ENCODE measurements at regions not wholly inside any gene's neighbourhood (a gene's known extent, or its start where the extent isn't known, plus 50 kb on each side); places are given as distances from the start of the nearest gene placed in this dataset.

DNA sequence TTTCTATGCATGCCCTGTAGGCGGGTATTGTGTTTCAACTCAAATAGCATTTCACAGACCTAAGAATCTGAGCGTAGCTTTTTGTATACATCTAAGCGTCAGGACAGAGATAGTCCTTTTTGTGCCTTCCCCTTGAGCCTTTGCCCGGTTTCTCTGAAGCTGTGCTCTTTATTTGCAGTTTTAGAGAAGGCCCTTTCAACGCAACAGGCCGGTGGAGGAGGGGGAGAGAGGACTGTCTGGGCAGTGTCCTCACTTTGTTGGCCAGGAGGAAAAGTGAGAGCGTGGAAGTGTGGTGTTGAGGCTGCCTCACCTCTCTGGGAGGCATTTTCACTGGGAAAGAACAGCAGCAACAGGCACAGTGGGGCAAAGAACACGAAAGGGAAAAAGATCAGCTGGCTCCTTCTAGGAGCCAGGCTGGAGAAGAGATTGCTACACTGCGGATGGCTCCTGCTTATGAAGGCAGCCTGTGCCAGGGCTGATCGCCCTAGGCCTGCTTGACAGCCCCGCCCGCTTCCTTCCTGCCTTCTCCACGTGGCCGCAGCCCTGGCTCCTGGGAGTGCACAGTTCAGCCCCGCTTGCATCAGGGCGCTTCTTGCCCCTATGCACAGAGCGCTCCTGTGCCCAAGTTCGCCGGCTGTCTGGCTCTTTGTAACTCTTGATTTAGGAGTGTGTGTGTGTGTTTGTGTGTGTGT lies 195.6 kb upstream of the POU3F3 start:
- DNase-seq, result no peak

DNA sequence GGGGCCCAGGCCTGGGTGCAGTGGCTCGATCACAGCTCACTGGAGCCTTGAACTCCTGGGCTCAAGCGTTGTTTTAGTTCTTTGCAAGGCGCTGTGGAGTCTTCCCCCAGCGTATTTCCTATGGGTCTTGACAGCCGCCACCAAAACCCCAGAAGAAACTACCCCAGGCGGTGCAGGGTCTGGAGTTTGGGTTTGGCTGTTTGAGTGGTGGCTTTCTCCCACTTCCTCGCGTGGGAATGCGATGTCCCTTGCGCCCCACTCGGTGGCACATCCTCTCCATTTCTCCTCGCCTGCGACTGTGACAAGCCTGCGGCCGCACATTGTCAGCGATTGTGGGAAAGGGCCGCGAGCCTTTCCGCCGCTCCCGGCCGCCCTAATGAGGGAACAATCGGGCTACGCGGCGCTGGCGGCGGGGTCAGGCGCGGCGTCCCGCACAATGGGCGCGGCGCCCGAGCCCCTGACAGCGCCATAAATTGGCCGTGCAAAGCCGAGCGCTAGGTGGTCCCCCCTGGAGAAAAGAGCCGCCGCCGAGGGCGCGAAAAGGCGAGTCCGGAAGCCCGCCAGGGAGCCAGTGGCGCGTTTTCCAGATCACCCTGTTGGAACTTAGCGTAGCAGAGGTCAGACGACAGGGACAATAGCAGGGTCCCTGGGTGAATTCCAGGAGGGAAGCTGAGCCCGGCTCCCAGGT lies 194.9 kb upstream of the POU3F3 start:
- no peak for DNase-seq

DNA sequence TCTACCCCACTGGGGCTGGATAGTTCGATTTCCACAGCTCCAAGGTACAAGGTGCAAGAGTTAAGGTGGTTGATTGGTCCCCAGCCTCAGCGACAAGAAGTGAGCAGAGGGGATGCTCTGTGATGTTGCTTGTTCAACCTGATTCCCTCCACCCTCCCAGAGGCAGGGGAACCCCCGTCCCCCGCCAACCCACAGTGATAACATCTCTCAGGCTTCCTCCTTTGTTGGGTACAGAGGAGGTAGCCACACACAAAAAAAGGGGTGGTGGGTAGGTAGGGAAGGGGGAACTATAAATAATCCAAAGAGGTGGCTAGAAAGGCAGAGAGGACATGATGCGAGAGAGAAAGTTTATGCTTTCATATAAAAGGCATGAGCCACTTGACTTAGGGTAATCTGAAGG lies 192.9 kb upstream of the POU3F3 start:
- no peak for DNase-seq

GRCh38 chr2:104664672-104665071 lies 189.2 kb upstream of the POU3F3 start:
- no peak for DNase-seq

DNA sequence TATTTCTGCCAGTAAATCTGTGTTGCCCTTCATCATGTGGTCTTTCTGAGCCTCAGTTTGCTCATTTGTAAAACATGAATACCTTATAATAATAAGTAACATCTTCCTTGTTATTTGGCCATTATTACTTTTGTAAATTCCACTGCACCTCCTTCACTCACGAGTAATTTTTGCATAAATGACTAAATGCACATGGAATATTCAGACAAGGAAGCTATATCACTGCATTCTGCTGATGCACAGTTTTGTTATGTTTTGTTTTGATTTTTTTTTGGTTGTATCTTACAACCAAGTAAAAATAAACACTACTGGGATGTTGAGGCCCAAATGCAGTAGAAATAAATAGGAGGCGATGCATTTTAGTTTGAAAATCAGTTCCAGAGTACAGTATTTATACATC lies 185.3 kb upstream of the POU3F3 start:
- DNase-seq, result no peak

- DNase-seq, result no peak
Observed at GRCh38 chr2:104673225-104673624, 180.7 kb upstream of the POU3F3 start.

DNA sequence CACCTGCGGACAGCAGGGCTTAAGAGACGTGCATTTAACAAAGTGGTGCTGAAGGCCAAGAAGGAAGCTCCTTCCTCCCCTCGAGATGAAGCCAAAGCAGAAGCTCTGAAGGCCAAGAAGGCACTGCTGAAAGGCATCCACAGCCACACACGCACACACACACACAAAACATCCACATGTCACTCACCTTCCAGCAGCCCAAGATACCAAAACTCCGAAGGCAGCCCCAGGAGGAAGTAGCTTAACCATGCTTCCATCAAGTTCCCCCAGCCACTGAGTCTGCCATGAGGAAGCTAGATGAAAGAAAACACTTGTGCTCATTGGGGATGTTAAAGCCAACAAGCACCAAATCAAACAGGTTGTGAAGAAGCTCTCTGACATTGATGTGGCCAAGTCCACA lies 175.7 kb upstream of the POU3F3 start:
- no peak for DNase-seq

- no peak for DNase-seq
Observed at GRCh38 chr2:104685591-104685990, 168.3 kb upstream of the POU3F3 start.

- no peak for DNase-seq
Observed at GRCh38 chr2:104687147-104687546, 166.8 kb upstream of the POU3F3 start.

DNA sequence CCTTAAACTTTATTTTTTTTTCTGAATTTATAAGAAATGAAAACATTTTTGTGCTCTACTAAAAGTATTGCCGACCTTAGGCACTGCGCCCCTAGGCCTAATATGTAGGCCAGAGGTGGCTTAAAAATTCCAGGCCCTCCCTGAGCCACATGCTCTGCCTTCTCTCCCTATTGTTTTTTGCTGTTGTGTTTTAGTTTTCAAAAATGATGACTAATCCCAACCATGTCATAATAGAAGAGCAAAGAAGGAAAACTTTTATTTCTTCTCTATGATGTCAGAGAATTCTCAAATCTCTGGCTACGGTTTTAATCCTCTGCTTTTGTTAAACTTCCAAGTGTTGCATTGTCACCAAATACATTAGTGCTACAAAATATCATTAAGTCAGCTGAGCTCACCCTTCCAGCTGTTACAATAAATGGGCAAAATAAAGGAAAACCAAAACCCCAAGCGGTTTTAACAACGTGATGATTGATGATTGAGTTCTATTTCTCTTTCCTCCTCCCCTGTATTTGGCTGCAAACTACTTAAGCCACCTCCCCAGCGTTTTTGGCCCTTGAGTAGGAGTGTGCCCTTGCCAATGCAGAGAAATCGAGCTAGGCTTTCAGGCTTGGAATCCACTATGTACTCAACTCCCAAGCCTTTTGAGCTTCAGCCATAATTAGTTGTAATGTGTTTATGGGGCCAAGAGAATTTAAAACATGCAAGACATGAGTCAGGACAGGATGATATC lies 163.5 kb upstream of the POU3F3 start:
- no peak for DNase-seq

- no peak for DNase-seq
Observed at GRCh38 chr2:104698276-104698675, 155.6 kb upstream of the POU3F3 start.

DNA sequence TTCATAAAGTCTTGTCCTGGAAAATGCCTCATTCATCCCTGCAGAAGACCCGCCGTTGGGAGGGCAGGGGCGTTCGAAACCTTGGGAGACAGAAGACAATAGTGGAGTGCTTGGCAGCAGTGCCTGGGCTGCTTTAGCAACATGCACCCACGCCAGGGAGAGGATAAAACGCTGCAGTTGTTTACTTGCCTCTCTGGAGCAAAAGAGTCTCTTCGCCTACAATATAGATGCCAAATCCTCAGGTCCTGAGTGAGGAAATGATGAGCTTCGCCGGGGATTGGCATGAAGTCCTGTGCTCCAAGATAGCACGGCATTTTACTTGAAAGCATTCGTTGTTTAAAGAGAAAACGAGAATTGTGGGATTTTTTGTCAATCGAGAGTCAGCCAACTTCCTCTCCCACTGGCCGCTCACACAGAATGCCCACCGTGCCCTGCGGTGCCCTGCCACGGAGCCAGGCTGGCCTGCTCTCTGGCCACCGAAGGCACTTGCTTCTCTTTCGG lies 152.5 kb upstream of the POU3F3 start:
- no peak for DNase-seq

DNA sequence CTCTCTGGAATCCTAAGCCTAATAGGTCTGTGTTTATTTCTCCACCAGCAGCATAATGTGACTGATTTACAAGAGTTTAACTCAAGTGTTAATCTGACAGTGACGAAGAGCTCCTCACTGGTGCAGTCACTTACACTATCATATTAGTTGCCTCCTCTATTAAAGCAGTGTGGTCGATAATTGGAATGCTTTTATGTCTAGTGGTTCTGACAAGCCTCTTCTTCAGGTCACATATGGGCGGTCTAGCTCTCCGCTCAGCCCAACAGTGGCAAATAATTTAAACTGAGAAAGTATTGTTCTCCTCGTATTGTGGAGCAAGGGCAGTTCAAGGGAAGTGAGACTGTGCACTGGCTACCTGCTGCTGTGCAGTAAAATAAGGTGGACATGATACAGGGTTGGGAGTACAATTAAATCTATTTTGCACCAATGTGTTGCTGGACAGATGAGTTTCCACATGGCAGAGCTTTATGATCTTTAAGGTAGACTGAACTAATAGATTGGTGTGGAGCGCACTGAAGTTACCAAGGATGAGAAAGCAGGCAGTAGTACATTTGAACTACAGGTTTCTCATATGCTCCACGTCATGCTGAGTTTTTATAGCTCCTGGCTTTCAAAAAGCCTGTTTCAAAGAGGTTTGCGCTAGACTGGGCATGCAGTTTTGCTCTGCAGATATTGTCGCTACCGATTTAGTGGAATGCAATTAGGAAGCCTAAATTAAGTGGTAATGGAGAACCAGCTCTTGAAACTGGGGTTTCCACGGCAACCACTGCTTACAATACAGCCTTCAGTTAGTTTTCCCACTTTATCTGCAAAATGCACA lies 151.7 kb upstream of the POU3F3 start:
- DNase-seq, result no peak

DNA sequence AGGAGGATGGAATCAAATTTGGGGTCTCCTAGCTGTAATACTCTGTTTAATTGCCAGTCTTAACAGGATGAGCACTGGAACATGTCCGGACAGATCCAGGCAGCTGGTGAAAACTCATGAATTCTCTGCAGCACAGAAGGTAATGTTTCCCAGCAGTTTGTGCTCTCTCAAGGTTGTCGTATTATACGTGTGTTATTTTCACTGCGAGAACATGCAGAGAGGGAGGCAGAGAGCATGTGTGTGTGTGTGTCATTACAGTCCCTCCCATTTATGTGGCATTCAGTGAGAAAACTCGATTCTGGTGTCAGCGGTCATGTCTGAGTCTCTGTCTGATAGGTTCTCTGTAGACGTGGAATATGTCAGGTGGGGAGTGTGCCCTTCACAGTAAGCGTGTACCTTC lies 150.2 kb upstream of the POU3F3 start:
- no peak for DNase-seq

GRCh38 chr2:104704496-104705245 lies 149.2 kb upstream of the POU3F3 start:
- DNase-seq, result no peak

GRCh38 chr2:104707056-104707455 lies 146.9 kb upstream of the POU3F3 start:
- no peak for DNase-seq

DNA sequence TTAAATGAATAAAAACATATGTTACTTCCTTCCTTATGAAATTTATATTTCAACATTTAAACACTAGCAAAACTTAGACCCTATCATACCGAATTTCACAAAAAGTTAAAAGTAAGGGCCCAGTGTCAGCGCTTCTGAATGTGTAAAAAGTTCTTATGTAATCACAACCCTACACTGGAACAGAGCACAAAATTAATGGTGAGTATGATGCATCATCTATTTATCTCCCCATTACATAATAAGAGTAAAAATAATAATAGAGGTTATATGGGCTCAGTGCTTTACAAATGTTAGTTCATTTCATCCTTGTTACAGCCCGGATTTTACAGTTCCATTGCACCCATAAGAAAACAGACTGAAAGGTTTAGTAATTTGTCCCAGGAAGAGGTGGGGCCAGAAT lies 144.9 kb upstream of the POU3F3 start:
- DNase-seq, result no peak

DNA sequence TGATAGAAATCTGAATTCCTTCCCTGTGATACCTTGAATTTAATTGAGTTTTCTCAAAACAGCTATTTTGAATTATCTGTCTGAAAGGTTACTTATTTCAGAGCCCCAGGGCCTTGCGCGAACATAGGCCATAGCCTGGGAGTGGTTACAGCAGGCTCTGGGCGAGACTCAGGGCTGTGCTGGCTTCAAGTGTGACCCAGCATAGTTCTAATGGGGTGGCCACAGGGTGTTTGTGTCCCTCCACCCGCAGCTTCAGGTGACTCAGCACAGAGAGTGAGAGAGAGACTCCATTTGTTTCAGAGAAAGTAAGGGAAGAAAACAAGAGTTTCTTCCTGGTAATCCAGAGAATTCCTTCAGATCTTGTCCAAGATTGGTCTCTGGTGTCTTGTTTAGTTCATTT lies 137.9 kb upstream of the POU3F3 start:
- DNase-seq, result no peak

GRCh38 chr2:104733226-104733943 lies 120.5 kb upstream of the POU3F3 start:
- DNase-seq, result no peak

DNA sequence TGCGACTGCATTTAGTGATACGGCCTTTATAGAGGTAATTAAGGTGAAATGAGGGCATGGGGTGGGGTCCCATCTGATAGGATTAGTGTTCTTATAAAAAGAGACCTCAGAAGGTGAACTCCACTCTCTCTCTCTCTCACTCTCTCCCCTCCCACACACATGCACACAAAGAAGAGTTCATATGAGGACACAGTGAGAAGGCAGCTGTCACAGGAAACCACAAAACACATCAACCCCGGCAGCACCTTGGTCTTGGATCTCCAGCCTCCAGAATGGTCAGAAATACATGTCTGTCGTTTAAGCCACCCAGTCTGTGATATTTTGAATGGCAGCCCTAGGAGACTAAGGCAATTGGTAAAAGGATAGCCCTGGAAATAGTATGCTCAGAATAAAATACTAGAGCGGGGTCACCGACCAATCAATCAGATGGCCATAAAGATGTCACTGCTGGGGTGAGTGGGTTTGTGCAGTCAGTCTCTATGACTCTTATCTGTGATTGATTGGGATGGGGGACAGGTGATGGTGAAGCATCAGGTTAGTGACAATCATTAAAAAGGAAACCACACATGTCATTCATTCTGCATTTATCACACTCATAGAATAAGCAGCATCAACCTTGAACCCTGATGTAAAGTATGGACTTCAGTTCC lies 118.9 kb upstream of the POU3F3 start:
- no peak for DNase-seq

DNA sequence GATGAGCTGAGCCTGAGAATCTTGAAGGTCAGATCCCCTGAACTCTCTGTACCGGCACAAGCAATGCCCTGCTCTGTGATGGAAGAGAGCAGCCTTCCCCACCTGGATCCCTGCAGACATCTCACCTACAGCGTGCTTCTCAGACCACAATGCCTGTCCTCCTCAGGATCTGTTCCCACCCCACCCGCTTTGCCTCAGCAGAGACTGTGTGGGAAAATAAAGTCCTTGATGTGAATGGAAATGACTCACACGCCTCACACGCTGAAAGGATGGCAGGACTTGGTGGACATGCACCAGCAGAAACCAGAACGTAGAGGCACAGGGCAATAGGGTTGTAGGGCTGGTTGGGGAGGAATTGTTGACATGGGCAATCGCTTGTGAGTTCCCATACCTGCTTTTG lies 117.9 kb upstream of the POU3F3 start:
- no peak for DNase-seq
